Stimulated activated naive CD4-positive, alpha-beta T cell treated with Interleukin-2 at 50 U/mL for 16 hours (primary cell): ENCODE measurements at regions not wholly inside any gene's neighbourhood (a gene's known extent, or its start where the extent isn't known, plus 50 kb on each side); places are given as distances from the start of the nearest gene placed in this dataset.

Source experiments
- DNase-seq: peaks from one replicate; lab custom pipeline; 2025; lab: John Stamatoyannopoulos, UW

DNA sequence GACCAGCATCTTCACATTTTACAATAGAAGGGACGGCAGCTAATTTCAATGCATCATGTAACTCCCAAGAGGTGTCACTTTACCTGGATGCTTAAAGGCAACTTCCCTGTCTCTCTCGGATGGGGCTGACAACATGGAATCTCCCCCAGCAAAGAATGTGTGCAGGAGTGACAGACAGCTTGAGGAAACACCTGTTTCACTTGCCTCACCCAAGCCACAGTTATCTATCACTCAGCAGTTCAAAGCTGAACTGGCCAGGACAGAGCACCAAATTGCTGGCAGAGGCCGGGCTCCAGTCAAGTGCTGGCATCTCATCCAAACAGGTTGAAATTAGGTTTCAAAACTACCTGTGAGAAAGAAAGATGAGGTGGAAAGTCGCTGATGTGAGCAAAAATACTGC, 538.0 kb upstream of the PLXNA2 start:
- no peak for DNase-seq

DNA sequence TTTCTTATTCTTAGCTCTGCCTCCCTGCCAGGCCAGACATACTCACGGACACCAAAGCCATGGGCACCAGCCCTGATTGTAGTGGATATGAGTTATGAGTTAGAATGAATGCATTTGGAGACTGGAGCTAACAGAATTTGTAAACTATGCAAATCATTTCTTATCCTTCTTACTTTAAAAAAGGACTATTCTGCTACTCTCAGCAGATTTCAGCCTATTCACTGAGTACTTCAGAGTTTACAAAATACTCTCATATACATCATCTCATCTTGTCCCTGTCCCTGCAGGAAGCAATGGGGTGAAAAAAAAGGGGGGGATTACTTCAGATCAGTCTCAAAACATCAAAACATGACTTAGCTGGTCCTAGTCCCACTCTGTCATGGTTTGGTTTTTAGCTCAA, 541.4 kb upstream of the PLXNA2 start:
- DNase-seq = no peak

DNA sequence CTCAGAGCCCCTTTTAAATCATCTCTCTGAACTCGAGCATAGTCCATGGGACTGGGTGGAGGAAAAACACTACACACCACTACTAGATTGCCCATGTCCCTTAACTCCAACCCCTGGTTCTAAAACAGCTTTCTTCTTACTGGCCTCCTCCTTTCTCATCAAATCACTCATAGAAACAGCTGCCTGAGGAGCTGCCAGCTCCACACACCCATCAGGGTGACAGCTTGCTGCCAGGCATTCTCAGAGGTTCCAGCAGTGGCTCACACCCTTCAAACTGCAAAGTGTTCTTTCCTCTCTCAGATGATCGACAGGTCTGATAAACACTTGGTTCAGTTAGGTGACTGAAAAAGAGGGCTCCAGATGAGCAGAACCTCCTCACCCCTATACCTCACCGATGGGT, 543.0 kb upstream of the PLXNA2 start:
- DNase-seq = no peak

DNA sequence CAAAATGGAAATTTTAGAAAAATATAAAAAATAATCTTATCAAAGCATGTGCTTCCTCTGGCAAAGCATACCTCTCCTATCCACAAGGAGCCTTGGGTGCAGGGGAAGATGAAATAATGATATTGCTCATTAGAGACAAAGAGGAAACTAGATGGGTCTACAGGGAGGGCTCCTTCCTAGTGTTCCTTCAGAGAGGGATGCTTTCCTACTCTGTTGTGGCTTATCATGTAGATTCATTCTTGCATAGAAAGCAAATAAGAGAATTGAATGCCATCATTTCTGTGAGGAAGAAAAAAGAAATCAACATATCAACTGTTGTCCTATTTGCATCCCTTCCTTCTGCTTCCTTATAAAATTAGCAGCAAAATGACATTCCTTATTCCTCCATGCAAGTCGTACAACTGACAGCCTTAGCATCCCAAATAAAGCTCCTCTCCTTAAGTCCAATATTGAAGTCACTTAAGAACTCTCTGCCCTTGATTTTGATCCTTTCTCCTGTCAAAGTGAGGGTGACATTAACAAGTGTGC, 543.9 kb upstream of the PLXNA2 start:
- DNase-seq = no peak

DNA sequence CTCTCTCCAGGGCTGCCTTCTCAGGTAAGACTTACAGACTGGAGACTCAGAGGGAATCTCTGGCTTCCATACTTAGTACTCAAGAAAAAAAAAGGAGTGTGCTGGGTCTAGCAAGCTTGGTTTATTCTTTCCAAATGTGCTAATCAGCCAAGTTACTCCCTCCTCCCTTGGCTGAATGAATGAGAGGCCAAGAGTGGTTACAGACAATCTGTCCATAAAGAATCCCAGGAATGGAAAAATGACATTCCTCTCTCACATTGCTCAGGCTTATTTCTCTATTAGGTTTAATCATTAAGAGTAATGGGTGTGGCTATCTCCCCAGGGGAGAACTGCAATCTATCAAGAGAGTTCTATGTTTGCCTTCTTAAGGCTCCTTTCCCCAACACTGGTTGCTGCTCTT, 547.3 kb upstream of the PLXNA2 start:
- no peak for DNase-seq

DNA sequence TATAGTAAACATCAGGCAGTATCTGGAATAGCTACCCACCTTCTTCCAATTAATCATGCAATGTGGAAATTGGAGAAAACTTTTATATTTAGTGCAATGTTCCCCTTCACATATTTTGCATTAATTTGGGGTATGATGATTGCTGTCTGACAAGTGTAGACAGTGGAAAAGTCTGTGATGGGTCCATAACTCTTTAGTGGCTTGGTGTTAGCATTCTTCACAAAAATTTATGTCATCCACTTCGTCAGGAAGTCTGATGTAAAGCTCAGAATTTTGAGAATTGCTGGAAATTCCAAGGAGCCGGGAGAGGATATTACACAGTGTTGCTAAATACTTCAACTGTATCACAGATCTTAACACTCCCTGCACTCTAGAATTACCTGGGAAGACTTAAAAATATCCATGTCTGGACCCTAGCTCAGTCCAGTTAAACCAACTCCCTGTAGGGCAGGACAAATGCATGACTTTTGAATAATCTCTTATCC, 549.7 kb upstream of the PLXNA2 start:
- no peak for DNase-seq

DNA sequence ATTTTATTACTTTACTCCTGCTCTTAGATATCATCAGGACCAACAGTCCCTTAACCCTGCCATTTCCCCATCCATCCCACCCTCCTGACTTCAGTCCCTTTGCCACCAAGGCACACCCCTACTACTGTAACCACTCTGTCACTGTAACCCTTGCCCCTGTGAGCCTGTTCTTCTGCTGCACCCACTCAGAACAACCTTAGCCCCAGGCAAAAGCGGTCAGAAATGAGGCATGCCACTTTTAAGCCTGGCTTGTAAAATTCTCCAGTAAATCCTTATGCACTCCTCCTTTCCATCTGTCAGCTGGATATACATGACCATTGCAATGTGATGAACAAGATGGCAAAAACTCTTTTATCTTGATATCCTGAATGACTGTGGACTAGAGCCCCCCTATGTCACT, 555.0 kb upstream of the PLXNA2 start:
- DNase-seq = no peak

DNA sequence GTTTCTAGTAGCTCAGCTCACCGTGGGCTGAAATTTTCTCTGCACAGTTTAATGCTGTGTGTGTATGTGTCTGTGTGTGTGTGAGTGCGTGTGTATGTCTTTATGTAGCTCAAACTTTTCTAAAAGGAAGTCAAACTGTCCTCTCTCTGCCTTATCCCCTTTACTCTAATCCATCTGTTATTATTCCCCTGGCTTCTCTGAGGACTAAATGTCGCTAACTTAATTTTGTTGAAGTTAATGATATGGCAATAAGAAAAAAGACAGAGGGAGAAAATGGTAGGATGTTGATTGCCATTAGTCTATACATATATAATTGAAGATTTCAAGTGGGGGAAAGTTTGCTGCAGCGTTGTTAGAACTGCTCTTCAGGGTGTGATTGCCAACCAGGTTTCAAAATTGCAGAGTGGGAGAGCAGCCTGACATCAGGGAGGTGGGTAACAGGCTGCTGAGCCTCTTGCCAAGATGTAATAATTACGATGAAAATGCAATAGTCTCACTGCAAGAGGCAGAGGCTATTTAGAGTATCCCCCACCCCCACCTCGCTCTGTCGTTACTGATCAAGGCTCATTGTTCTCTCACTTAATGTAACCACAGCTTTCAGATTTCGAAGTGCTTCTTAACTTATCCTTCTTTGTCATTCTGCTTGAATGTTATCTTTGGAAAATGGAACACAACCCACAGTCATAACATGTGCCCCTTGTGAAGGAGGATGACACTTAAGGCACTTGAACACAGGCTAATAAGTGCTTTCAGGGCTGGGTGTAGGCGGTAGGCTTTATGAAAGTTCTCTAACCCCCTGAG, 559.0 kb upstream of the PLXNA2 start:
- DNase-seq = no peak

DNA sequence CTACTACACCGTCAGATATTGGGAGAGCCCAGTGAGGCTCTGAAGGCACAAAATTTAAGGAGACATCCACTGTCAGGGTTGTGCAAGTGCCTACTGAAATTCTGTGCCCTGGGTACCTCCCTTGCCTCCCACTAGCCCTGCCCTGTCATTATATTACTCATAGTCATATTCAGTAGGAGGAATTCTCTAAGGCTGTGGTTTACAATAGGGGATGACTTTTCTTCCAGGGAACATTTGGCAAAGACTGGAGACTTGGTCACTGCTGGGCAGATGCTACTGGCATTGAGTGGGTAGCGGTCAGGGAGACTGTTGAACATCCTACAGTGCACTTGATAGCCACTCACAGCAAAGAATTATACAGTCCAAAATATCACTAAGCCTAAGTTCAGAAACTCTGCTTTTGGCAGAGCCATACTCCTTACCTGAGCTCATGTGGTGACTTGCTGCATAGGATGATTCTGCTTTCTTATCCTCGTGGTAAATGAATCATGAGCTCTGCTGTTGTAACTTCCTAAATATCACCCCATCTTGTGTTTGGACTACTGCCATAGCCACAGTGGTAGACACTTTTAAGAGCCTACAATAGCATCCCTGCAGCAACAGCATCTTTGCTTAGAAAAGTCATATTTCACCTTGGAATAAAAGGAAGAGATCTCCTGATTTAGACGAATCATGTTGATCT, 563.4 kb upstream of the PLXNA2 start:
- no peak for DNase-seq

DNA sequence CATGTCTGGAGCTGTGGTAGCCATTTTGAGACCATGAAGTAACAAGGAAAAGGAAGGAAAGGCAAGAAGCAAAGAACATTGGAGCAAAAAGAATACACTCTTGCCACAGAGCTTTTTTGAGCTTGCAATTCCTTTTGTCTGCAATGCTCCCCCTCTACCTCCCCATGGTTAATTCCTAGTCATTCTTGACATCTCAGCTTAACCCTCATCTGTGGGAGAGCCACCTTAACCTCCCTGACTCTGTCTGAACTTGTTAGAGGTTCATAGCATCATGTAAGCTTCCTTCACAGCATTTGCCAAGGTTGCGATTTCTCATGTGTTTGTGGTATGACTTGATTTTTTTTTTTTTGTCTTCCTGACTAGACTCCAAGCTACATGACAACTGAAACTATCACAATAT, 564.1 kb upstream of the PLXNA2 start:
- DNase-seq = no peak

DNA sequence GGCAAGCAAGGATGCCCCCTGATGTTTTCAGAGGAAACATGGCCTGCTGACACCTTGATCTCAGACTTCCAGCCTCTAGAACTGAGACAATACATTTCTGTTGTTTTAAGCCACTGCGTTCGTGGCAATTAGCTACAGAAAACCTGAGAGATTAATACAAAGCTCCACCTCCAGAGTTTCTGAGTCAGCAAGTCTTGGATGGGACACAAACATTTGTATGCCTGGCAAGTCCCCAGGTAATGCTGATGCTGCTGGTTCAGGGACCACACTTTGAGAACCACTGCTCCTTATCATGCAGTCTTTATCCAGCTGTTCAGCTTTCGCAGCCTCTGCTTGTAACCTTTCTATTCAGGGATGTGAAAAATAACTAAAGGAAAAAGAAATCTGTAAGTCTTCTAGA, 565.7 kb upstream of the PLXNA2 start:
- DNase-seq = no peak

DNA sequence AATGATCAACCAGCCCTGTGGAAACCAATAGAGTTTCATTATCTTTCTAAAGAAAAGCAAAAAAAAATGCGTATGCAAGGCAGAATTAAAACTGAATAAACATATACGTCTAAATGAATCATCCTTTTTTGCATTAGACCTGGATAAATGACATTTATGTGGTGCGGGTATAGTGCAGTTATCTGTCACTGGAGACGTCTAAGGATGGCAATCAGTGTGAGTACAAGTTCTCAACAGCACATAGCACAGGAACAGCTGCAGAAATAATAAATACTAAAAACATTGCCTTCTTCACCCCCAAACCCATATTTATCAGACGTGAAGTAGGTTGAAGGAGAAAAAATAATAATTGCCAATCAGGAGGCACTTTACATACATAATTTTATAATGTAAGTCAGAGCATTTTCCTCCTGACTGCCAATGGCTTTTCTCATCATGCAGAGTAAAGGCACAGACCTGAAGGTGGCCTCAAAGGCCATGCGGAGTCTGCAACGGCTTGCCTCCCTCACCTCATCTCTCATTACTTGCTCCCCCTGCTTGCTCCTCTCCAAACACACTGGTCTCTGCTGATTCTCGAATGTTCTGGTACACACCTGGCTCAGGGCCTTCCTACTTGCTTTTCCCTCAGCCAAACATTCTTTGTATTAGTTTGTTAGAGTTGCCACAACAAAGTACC, 574.7 kb upstream of the PLXNA2 start:
- no peak for DNase-seq

DNA sequence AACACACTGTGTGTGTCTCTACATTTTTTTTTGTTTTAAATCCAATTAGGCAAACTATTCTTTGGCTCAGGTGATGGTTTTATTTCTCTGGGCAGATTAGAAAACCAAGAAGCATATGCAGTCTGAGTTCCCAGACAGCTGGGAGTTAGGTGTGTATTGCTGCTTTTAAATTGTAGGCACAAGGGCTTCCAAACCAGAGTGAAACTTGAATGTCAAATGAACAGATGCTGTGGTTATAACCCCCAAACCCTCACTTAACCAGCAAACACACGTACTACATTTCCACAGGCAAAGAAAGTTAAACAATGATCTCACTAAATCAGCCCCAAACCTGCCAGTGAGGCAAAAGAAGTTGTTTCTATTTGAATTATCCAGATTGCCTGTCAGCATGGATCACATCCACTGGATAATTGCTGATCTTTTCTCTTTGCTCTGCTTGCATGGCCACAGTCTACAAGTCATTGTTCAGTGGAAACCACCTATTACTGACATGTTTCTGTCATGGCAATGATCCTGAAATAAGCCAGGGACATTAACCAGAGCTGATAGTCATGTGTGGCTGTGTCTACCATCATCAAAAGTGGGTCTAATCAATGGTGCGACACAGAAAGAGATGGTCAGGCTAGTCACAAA, 576.5 kb upstream of the PLXNA2 start:
- DNase-seq = no peak

DNA sequence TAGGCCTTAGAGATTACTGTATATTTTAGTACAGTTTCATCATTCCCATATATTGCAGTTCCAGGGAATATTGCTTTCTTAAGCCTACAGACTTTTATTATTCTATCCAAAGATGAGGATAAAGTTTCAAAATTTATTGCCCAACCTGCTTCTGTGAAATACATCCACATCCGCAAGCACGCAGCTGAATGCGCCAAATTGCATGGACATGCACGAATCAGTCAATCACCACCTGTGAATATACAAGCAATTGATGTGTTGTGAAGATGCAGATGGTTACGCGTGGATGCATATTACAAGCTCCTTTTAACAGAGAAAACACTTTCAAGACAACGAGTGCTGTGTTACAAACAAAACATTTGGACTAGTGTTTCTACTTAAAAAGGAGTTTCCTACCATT, 577.8 kb upstream of the PLXNA2 start:
- DNase-seq = no peak

DNA sequence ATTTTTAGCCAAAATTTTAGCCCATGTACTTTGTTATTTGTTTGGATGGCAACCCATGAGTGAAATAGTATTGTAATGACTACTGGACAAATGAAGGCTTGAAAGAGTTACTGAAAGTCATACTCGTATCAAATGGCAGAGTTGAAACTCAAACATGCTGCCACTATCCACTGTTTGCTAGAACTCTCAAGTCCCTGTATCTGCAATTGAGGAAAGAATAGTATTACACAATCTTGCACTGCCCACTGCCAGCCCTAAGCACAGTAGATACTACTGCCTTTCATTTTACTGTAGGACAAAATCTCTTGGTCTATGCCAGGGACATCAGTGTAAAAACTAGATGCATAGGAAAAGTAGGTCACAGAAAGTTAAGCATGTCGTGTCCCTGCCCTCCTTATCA, 581.1 kb upstream of the PLXNA2 start:
- no peak for DNase-seq

DNA sequence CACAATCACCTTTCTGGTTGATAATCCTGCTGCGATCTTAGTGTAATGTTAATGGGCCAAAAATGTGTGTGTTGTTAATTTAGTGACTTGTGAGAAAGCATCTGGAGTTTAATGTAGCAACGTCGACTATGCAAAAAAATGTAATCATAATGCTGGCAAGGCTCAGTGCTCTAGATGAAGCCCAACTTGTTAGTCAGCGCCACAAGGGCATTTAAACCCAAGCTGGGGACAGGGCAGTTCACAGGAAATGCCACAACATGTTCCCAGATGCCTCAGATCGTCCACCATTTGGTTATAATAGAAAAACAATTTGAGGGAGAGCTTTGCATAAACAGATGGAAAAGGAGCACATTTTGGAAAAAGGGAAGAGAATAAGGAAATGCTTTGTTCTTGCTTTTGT, 585.4 kb upstream of the PLXNA2 start:
- no peak for DNase-seq

DNA sequence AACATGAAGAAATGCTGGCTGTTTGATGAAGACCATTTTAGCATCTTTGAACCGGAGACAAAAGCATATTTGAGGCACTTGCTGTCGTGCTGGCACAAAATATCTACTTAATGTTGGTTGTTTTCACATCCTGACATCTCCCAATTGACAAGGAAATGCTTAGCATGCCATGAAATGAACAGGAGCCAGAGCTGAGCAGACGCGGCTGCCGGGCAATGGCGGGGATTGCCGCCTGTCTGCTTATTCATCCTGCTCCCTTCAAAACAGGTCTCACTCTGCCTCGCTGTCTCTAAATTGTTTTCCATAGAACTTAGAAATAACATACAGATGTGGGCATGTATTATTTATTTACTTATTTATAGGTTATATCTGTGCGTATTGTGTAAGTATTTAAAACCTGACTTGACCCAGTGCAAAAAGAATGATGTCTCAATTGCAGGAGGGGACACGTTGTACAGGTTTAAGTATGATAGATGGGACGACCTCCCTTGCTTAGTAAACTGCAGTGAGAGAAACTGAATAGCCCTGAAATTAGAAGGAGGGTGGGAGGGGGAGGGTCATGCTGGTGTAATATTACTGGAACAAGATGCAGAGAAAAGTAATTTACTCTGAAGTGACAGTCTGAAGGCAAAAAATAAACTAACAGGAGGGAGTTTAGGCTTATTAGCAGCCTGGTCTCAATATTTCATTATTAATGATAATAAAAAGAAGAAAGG, 590.4 kb upstream of the PLXNA2 start:
- no peak for DNase-seq

DNA sequence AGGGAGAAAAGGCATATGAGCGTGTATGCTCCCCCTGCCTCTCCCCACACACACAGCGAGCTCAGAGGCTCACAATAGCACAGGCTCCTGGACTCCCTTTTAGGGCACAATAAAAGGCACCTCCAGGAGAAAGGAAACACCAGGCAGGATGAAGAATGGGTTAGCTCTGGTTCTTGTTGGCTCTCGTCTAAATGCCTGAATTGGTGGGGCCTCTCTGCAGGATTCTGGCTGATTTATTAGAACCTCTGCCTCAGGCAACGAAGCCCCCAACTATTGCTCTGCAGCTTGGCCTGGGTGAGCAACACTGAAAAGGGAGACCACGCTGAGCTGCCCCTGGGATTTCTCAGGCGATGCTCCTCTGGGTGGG, 590.9 kb upstream of the PLXNA2 start:
- DNase-seq = no peak

DNA sequence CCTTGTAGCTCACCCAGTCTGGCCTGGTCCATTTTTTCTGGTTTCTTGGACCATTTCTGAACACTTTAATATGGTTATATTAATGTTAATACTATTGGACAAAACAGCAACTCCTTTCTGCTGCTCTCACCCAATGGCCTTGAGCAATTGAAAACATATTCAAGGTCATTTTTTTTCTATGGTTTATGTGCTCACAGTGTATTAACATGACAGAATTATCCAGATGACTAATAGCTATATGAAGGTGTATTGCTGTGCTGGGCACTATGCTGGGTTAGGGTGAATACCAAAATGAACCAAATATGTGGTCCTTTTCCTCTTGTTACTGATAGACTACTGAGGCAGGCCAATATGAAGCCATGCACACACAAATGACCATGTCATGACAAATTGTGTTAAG, 591.6 kb upstream of the PLXNA2 start:
- DNase-seq = no peak

DNA sequence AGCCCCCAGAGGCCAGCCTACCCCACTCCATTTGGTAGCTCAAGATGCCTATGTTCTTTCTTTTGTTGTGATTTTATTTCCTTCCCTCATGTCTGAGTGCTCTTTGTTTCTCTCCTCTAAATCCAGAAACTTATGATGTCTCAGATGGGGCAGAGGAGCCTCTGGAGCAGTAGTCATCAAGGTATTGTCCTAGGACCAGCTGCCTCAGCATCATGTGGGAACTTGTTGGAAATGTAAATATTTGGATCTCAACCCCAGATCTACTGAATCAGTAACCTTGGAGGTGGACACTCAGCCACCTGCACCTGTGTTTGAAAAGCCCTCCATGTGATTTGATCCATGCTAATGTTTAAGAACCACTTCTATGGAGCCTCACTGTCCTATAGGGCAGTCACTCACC, 593.1 kb upstream of the PLXNA2 start:
- no peak for DNase-seq

DNA sequence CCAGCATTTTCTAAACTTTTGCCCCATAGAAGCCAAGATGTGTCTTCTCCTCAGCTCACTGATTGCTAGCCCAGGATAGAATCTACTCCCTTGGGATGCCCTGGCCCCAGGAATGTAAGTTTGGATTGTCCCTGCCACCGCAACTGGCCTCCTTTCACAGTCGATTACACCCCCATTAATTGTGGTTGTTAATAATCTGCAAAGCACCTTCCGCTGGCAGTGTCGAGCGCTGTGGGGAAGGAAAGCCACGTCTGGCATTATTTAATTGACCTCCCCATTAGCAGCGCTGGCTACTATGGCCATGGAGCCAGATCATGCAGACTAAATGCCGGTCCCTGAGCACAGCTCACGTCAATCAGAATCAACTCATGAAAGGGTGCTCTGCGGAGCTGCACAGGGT, 597.3 kb upstream of the PLXNA2 start:
- DNase-seq = no peak

DNA sequence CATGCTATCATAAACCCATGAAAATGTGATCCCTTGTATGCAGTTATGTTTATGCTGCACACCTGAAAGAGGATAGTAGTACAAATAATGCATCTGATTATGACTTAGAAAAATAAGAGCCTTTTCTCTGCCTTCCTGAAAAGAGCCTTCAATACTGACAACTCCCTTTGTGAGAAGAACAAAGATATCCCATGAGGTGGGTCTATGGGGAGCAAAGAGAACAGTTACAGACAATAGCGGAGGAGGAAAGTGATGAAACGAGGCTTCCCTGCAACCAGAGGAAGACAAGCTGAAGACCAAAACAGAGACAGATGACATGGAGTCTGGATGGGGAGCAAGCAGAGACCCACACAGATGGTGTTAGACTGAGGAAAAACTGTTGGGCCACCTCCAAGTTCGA, 598.3 kb upstream of the PLXNA2 start:
- no peak for DNase-seq
